Mammary epithelial cell (primary cell): ENCODE measurements at regions not wholly inside any gene's neighbourhood (a gene's known extent, or its start where the extent isn't known, plus 50 kb on each side); places are given as distances from the start of the nearest gene placed in this dataset.

ENCODE experiments used
- CTCF ChIP-seq, 2 donors: IDR thresholded peaks in 1 of 2; conservative IDR thresholded peaks in 1 of 2; 2 replicates each; pipeline ENCODE4 v1.5.1; 2011 to 2012; ENCODE audit warnings: inconsistent platforms in 2 of 2, low read length in 2 of 2, mild to moderate bottlenecking in 2 of 2, control low read depth in 1 of 2, low read depth in 1 of 2; ENCODE audit not compliant: insufficient read depth in 1 of 2; ENCODE audit errors: extremely low read depth in 1 of 2
- EZH2 ChIP-seq: IDR thresholded peaks from 2 replicates; pipeline ENCODE4 v1.6.1; 2012; ENCODE audit warnings: low read length, inconsistent platforms, borderline replicate concordance

DNA sequence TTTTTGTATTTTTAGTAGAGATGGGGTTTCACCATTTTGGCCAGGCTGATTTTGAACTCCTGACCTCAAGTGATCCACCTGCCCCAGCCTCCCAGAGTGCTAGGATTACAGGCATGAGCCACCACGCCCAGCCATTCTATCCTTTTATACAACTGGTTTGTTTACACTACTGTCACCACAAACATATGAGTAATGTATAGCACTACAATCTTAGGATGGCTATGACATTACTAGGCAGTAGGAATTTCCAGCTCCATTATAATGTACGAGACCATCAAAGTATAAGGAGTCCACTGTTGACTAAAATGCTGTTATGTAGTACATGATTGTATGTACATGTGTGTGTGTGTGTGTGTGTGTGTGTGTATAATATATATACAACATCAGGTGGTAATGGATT, 1126.1 kb upstream of the LRRN3 start:
- TF ChIP-seq CTCF (conservative IDR thresholded peaks at IDR 0.05 in 1 of 2, IDR thresholded peaks at IDR 0.05 in 1 of 2; ENCODE audit: extremely low read depth in 1 of 2, insufficient read depth in 1 of 2, low read depth in 1 of 2, low read length in 2 of 2) (no peak), EZH2 (no peak)
